SW 1271 (cell line): ENCODE measurements at regions not wholly inside any gene's neighbourhood (a gene's known extent, or its start where the extent isn't known, plus 50 kb on each side); places are given as distances from the start of the nearest gene placed in this dataset.

ENCODE experiments used
- DNase-seq, 2 experiments: peaks; one replicate each; lab custom pipeline; 2025; lab: John Stamatoyannopoulos, UW

DNA sequence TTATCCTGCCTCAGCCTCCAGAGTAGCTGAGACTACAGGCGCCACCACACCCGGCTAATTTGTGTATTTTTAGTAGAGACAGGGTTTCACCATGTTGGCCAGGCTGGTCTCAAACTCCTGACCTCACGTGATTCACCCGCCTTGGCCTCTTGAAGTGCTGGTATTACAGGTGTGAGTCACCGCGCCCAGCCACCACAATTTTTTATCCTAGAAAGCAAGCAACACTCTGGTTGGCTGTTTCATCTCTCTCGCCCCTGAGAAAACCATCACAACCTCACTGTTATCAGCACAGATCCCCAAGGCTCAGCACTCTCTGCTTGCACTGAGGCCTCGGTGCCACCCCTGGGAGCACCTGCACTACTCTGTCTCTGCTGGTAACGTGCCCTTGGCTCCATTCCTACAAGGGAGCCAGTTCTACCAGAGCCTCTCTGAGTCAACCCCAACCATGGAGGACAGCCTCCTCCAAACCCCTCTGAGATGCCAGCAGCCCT, 134.8 kb upstream of the AGAP1 start:
- DNase-seq, result no peak

DNA sequence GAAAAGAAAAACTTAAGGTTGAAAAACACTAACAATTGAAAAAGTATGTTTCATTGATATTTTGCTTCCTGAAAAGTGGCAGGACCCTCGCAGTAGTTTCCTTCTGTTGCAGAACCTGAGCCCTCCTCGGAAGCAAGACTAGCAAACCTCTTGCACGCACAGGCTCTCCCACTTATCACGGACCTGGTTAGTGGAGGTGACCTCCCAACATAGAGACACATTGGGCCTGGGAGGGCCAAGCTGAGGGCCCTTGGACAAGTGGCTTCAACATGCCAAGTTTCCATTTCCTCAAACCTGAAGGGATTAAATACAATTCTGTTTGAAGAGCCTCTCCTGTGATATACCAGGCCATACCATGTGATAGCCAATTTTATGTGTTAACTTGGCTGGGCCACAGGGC, 133.4 kb upstream of the AGAP1 start:
- DNase-seq, result no peak

DNA sequence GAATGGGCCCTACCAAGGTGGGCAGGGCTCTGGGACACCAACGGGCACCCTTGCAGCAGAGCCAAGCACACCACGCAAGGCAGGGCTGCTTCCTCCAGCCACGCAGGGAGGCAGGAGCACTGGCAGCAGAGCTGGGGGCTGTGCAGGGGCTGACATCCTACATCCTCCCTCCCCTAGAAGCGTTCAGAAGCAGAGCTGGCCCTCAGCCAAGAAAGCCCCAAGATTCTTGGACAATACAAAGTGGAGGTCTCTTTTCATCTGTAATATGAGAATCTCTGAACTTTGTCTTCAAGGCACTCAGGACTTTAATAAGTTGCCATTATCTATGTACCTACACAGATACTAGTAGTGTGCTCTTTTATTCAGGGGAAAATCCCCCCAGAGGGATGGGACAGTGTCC, 128.1 kb upstream of the AGAP1 start:
- DNase-seq, result no peak

DNA sequence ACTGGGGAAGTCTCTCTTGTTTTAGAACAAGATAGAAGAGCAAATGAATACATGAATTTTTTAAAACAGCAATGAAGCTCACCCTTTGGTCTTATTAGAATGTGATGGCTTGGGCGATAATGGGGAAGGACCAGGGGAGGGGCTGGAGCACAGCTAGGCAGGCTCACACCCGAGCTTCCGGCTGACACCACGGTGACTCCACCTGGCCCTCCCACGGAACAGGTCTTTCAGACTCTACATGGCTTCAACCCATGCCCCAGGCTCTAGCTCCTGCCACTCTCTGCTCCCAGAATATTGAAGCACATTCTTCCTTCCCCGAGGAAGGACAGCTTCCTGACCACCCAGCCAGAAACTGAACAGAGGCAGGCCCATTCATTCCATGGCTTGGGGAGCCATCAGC, 127.5 kb upstream of the AGAP1 start:
- DNase-seq, result no peak

DNA sequence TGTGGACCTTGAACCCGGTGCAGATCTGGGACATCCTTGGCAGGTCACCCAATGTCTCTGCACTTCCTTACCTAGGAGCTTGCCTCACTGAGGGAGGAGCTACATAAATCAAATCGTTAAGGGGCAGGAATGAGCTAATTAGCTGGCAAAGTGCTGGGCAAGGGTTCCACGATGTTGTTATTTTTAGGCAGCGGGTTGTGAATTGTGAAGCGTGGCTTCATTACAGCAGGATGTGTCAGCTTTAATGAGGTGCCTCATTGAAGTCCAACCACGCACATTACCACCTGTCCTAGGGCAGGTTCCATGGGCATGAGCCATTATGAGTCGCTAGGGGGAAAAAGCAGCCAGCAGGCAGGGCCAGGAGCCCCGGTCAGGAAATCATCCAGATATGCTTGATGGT, 127.0 kb upstream of the AGAP1 start:
- DNase-seq, result no peak

DNA sequence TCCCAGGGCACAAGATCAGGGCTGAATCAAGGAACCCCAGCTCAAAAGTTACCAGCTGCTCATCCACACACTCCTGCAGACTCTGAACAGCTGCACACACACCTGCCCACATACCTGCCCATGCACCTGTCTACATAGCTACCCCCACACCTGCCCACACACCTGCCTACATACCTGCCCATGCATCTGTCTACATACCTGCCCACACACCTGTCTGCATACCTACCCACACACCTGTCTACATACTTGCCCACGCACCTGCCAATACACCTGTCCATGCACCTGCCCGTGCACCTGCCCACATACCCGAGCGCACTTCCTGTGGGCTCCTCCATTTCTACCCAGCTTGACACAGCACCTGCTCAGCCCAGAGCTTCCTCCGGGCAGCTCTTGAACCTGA, 122.8 kb upstream of the AGAP1 start:
- DNase-seq, result no peak

DNA sequence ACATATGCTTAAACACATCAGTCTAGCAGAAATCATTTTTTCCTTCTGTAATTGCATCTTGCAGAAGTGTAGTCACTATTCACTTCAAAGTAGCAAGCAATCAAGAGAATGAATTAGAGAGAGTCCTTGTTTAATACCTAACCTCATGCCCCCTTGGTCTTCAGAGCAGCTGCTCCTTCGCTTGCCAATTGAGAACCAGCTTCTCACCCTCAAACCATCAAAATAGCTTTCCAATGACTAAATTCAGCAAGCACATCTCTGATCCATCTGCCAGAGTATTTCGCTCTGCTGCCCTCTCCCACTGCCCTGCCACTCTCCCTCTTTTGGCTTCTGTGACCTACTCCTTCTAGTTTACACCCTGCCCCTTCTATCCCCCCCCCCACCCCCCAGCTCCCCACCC, 120.7 kb upstream of the AGAP1 start:
- DNase-seq, result no peak

DNA sequence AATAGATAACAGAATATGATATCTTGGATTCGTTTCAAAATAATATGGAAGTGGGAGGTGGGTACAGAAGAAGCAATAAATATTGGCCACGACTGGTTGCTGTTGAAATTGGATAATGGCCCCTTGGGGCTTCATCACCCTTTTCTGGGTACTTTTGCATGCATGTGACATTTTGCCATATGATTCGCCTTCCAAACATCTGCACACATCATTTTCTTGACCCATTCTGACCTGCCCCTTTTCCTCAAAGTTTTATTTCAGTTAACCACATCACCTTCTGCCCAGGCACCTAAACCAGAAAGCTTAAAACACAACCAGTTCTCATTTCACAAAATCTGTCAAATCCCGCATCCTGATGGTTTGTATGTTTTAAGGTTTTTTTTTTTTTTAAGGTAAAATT, 116.7 kb upstream of the AGAP1 start:
- DNase-seq, result no peak

DNA sequence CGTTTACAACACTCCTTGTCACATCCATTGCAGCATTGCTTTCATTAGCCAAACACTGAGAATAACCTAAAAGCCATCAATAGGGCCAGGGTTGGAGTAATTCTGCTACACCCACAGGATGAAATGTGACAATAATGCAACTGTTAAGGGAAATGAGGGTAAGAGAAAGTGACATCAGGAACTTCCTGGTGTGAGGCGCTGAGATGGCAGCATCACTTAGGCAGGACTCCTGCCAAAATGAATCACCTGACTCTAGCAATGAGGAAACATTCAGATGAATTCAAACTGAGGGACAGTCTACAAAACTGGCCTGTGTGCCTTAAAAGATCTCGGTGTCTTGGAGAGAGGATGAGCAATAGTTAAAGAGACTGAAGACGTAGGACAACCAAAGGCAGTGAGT, 115.6 kb upstream of the AGAP1 start:
- DNase-seq, result no peak

DNA sequence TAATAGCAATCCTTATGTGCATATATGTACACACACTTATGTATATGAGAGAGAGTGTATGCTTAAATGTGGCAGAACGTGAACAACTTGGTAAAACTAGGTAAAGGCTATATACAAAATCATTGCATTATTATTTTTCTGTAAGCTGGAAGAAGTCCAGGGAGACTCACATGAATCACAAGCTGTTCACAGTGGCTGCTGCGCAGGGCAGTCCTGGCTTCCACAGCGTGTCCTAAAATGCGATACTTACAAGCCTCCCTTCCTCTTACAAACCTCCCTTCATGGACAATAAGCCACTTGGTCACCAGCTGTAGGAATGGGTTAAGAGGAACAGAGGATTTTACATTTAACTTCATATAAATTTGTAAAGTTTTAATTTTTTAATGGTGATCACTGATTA, 114.9 kb upstream of the AGAP1 start:
- no peak for DNase-seq

DNA sequence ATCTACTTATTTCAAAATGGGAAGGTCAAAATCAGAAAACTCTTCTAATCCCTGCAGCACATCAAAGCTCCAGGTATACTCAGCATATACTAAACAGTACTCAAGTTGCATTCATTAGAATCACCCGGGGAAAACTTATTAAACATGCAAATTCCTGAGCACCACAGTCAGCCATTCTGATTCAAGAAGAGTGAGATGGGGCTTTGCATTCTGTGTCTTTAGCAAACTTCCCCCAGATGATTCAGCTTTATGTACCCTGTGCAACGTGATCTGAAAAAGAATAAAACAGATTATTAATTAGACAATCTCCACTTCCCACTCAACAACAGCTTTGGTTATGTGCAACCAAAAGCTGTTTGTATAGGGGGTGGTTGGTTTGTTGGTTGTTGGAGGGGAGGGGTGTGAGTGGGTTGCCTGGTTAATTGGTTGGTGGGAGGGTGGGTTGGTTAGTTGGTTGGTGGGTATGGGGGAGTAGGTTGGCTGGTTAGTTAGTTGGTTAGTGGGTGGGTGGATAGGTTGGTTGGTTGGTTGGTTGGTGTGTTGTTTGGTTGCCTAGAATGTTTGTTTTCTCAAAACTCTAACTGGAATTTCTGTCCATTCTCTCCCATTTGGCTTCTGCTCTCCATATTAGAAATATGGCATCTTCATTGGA, 112.5 kb upstream of the AGAP1 start:
- no peak for DNase-seq

DNA sequence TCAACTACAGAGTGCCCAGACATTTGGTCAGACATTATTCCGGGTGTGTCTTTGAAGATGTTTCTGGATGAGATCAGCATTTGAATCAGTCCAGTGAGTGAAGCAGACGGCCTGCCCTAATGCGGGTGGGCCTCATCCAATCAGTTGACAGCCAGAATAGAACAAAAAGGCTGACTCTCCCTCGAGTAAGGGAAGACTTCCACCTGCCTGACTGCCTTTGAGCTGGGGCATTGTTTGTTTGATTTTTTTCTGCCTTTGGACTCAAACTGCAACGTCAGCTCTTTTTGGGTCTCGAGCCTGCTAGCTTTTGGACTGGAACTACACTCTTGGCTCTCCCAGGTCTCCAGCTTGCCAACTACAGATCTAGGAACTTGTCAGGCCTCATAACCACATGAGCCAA, 111.7 kb upstream of the AGAP1 start:
- no peak for DNase-seq

DNA sequence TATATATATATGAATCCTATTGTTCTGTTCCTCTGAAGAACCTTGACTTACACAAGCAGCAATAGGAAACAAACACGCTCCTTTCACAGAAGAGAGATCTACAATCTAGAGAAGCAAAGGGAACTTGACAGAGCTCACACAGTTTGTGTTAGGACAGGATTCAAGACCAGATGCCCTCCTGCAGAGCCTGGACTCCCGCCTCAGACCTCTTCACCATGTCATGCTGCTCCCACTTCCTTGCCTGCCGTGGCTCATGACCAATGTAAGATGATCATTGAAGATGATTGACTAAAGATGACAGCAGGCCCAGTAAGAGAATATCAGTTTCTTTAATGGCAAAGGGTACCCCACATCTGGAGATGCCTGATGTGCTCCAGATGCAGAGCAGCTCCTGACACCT, 111.2 kb upstream of the AGAP1 start:
- DNase-seq, result no peak

DNA sequence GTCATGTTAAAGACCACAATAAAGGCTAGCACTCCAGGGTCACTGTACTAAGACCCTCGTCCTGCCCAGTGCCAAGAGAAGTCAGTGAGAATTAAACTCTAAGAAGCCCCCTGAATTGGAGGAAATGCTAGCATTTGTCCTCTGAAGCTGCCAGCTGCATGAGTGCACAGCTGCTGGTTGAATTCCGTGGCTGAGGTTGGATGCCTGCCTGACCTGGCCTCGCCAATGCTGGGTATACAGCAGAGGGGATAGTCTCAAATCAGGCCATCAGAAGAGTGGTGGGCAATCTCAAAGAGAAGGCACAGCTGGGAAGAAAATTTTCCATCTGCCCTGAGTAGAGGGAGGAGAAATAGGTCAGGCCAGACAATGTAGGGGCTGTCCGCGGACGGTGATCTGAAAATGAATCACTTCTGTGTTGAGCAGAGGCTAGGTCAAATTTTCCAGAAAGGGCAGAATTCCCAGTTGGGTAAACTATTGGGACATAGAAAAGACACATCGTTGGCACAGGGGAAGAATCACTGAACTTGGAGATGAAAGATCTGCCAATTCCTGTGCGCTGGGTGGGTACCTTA, 110.5 kb upstream of the AGAP1 start:
- DNase-seq, result no peak

DNA sequence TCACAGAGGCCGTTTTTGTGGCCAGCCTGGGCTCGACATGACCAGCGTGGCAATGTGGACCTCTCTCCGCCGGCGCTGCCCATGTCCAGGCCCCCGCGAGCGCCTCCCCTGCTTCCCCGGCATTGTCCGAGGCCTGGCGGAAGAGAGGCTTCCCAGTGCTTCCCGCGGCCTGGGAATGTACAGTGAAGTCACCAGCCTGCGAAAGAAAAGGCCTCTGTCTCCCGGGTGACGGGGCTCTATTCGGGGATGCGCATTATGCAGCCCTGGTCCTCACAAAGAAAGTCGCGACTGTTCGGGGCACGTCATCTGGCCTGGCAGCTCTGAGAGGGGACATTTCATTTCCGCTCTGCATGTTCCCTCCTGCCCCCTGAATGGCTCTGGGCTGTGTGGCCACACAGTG, 109.2 kb upstream of the AGAP1 start:
- no peak for DNase-seq

DNA sequence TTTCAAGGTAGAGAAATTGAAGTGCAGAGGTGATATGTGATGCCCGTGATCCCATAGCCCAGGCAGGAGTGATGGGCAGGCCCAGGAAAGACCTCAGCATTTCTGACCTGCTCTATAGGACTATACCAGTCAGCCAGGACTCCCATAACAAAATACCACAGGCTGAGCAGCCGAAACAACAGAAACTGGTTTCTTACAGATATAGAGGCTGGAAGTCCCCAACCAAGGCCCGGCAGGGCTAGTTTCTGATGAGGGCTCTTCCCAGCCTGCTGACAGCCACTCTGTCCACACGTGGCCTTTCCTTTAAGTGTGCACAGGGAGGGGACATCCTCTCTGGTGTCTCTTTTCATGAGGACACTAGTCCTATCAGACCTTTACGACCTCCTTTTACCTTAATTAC, 104.2 kb upstream of the AGAP1 start:
- DNase-seq, result no peak

DNA sequence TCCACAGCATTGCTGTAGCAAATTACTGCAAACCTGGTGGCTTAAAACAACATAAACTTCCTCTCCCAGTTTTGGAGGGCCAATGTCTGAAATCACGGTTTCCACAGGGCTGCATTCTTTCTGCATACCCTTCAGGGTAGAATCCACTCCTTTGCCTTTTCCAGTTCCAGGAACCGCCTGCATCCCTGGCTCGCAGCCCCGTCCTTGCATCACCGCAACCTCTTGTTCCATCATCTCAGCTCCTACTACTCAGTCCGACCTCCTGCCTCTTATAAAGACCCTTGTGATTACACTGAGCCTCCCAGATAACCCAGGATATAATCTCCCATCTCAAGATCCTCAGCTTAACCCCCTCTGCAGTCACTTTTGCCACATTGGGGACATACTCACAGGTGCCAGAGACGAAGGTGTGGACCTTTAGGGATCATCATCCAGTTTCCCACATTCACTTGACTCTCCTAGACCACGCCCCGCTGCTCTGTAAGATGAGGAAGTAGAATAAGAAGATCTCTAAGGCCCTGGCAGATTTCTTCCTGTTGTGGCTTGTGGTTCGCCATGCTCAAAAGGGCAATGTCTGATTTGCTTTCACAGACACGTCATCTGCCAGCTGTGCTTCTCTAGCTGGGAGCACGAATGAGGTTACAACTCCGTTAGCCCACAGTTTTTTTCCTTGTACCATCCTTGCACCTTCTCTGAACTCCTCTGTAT, 103.6 kb upstream of the AGAP1 start:
- no peak for DNase-seq

DNA sequence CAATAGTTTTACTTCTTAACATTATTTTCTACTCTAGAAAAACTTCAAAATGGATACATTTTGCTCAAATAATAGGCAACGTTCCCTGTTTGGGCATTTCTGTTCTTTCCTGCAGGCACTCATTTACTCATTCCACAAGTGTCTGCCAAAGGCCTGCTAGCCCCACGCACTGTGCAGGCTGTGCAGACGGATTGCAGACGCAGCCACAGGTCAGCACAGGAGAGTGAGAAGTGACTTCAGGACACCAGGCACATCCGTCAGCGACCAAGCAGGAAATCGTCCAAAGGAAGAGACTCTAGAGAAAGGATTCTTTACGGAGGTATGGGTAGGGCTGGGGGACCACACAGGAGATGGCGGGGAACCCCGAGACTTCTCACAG, 103.0 kb upstream of the AGAP1 start:
- DNase-seq, result no peak

DNA sequence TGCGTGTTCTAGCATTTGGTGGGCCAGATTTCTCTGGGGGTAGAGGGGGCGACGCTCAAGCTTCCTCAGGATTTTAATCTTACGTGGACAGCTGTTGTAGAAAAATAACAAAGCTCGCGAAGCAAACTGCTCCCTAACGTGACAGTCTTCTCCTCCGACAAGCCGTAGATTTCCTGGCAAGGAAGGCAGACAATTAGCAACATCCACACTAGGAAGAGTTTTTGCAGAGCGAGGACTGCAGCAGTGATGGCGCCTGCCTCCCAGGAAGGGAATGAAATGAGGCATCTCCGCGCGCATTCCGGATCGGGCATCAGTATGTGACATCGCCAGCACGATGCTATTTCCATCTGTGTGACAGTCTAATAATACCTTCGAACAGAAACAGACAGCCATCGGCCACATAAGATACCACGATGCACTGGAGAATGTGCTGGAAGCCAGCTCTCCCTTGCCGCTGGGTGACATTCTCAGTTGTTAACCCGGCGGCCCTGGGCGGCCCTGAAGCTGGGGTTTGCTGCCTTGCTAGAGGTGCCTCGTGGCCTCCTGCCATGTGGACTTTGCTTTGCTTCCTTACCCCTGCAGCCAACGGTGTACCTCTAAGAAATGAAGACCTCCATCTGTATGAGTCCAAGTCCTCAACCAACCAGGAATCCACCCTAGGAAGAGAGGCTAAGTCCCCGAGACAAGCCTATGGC, 101.8 kb upstream of the AGAP1 start:
- DNase-seq, result no peak

DNA sequence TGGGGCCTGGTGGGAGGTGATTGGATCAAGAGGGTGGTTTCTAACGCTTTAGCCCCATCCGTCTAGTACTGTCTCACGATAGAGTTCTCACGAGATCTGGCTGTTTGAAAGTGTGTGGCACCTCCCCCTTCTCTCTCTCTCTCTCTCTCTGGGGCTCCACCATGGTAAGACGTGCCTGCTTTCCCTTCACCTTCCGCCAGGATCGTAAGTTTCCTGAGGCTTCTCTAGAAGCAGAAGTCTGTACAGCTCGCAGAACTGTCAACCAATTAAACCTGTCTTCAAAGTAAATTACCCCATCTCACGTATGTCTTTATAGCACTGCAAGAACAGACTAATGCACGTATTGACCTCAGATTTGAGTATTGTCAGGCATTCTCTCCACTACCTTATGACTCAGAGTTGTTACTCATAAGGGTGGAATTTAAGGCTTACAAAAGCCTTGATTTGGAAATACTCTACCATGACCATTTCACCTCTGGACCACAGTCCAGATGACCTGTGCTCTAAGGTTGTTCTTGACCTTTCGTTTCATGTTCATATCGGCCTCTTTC, 99.5 kb upstream of the AGAP1 start:
- peak; percentile 4 to 48 for DNase-seq

DNA sequence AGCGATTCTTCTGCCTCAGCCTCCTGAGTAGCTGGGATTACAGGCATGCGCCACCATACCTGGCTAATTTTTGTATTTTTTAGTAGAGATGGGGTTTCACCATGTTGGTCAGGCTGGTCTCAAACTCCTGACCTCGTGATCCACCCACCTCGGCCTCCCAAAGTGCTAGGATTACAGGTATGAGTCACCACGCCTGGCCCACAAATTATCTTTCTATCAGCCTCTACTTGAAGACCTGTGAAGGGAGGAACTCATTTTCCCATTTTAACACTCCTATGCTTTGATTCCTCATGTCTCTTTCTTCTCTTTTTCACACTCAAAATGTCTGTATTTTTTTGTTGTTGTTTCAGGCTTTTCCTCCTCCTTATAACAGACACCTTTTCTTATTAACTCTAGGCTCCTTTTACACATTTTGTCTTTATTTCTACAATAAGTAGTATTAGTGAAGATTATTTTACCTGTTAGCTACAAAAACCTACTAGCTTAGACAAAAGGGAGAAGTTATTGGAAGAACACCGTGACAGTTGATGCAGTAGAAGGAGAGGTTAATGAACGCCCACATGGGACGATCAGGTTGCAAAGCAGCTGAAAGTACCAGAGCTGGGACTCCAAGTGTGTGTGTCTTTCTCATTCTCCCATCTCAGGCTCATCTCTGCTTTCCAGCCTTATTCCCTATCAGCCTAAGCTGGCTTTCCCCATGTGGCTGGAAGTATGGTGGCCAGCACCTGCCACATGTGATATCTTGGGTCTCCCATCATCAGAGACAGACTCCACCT, 97.6 kb upstream of the AGAP1 start:
- DNase-seq, result no peak

DNA sequence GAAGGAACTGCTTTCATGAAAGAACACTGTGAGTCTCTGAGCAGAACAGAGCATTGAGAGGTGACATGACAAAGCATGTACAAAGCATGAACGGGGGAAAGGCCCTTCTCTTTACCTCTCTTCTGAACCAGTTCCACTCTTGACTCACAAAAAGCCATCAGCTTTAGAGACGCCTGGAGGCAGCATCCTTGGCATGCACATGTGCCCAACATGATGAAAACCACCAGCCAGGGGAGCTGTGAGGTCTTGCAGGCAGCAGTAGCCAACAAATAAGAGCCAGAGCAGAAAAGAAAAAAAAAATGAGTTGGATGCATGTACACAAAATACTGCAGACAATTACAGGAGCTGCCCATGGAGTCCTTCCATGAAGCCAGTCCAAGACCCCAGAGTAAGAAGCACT, 95.5 kb upstream of the AGAP1 start:
- no peak for DNase-seq
